BJ (cell line): ENCODE measurements at regions not wholly inside any gene's neighbourhood (a gene's known extent, or its start where the extent isn't known, plus 50 kb on each side); places are given as distances from the start of the nearest gene placed in this dataset.

ENCODE experiments used
- CTCF ChIA-PET: fragments of 350-600 bp; formaldehyde crosslinking; extraction: SDS; loops from one replicate; lab custom pipeline; 2021; ENCODE audit warnings: antibody characterized with exemption, inconsistent platforms; lab: Yijun Ruan, JAX
- POLR2A ChIA-PET: fragments of 300-600 bp; sonication (Branson Sonifier 250); formaldehyde crosslinking; extraction: SDS; loops from one replicate; lab custom pipeline; 2021; ENCODE audit warnings: antibody characterized with exemption; lab: Charles Lee
- DNase-seq: peaks from one replicate; pipeline ENCODE4 v3.0.0-alpha.2; 2011; ENCODE audit warnings: low read depth
- H3K27me3 ChIP-seq: 2 replicates; pipeline ENCODE4 v1.6.0; 2011; ENCODE audit warnings: low read length; ENCODE audit not compliant: control insufficient read depth, insufficient read depth
- H3K36me3 ChIP-seq: 2 replicates; pipeline ENCODE4 v1.5.1; 2011; ENCODE audit warnings: low read length; ENCODE audit not compliant: control insufficient read depth, insufficient read depth
- H3K4me3 ChIP-seq: 2 replicates; pipeline ENCODE4 v1.5.1; 2011; ENCODE audit warnings: low read depth, mild to moderate bottlenecking, control low read depth, low read length
- CTCF ChIP-seq: IDR thresholded peaks from 2 replicates; pipeline ENCODE4 v1.5.1; 2011; ENCODE audit warnings: low read depth, mild to moderate bottlenecking, control low read depth, inconsistent platforms, low read length, moderate library complexity; ENCODE audit not compliant: insufficient read depth

- H3K36me3 ChIP-seq = no peaks in the 10 kb centered on the region
- no peaks in the 10 kb centered on the region; the same call in 1 of the 2 replicates for H3K27me3 ChIP-seq
- TF ChIP-seq CTCF = no peak
- no peak for DNase-seq
- ChIA-PET CTCF (no interaction called here), POLR2A (no interaction called here)
- no peak overlapping the region for H3K4me3 ChIP-seq
These were observed 69.5 kb downstream of the POLR1D start for GRCh38 chr13:27691207-27691606.

- no peak for TF ChIP-seq CTCF
- CTCF ChIA-PET = no interaction called here
- no peak for DNase-seq
- H3K27me3 ChIP-seq = no peaks in the 10 kb centered on the region; the same call in 1 of the 2 replicates
- H3K4me3 ChIP-seq = no peak overlapping the region
- H3K36me3 ChIP-seq = no peaks in the 10 kb centered on the region
- POLR2A ChIA-PET = no interaction called here
These were observed 75.0 kb downstream of the POLR1D start for GRCh38 chr13:27696731-27697130.

GRCh38 chr13:27699952-27700351 lies 78.3 kb downstream of the POLR1D start:
- no peaks in the 10 kb centered on the region for H3K27me3 ChIP-seq
- no peak for DNase-seq
- ChIA-PET CTCF (no interaction called here), POLR2A (no interaction called here)
- H3K4me3 ChIP-seq = no peak overlapping the region
- no peak for TF ChIP-seq CTCF
- no peaks in the 10 kb centered on the region for H3K36me3 ChIP-seq

GRCh38 chr13:27704681-27705080 lies 83.0 kb downstream of the POLR1D start:
- H3K36me3 ChIP-seq = no peaks in the 10 kb centered on the region
- 0 out of 2 replicates have a peak, but pooled peaks cover 2% of the 10 kb centered on the region for H3K27me3 ChIP-seq
- no peak for TF ChIP-seq CTCF
- ChIA-PET POLR2A (no interaction called here), CTCF (interaction anchor here (1.0 kb wide), 1 partner anchor 122 kb away, joined by 4 read pairs; no protein-coding TSS in a partner anchor)
- H3K4me3 ChIP-seq = no peak overlapping the region
- no peak for DNase-seq

- ChIA-PET POLR2A (no interaction called here), CTCF (interaction anchor here (1.0 to 1.2 kb wide), 2 partner anchors 62 to 182 kb away, joined by 3 read pairs; no protein-coding TSS in a partner anchor)
- 0 out of 2 replicates have a peak, but pooled peaks cover 2% of the 10 kb centered on the region for H3K27me3 ChIP-seq
- TF ChIP-seq CTCF = no peak
- no peak for DNase-seq
- H3K36me3 ChIP-seq = no peaks in the 10 kb centered on the region
- no peak overlapping the region for H3K4me3 ChIP-seq
These were observed 84.0 kb upstream of the GSX1 start for GRCh38 chr13:27708325-27708724.
